DOHH2 (cell line): ENCODE measurements at regions not wholly inside any gene's neighbourhood (a gene's known extent, or its start where the extent isn't known, plus 50 kb on each side); places are given as distances from the start of the nearest gene placed in this dataset.

Experiments
- H3F3A ChIP-seq: fragments of 200-600 bp; sonication (generic), shearing (Covaris generic); 2 replicates; pipeline ENCODE4 v1.6.0; 2016; ENCODE audit warnings: antibody characterized with exemption, mild to moderate bottlenecking; ENCODE audit not compliant: control insufficient read depth, insufficient read depth
- H3K27ac ChIP-seq: fragments of 200-600 bp; sonication (generic); 2 replicates; pipeline ENCODE4 v1.5.1; 2014; ENCODE audit warnings: low read depth, mild to moderate bottlenecking, low read length, moderate library complexity
- H3K27me3 ChIP-seq: fragments of 200-600 bp; sonication (generic); 2 replicates; pipeline ENCODE4 v1.6.1; 2014; ENCODE audit warnings: mild to moderate bottlenecking, low read length, mixed read lengths; ENCODE audit not compliant: control insufficient read depth
- H3K36me3 ChIP-seq: fragments of 200-600 bp; sonication (generic); 2 replicates; pipeline ENCODE4 v1.6.1; 2014; ENCODE audit warnings: mild to moderate bottlenecking, low read length, moderate library complexity, mixed read lengths; ENCODE audit not compliant: control insufficient read depth
- H3K4me1 ChIP-seq: fragments of 200-600 bp; sonication (generic); 2 replicates; pipeline ENCODE4 v1.6.1; 2014; ENCODE audit warnings: mild to moderate bottlenecking, low read length, mixed read lengths; ENCODE audit not compliant: control insufficient read depth
- H3K4me2 ChIP-seq: fragments of 200-600 bp; sonication (generic); 2 replicates; pipeline ENCODE4 v1.6.0; 2014; ENCODE audit warnings: mild to moderate bottlenecking, low read length, moderate library complexity
- H3K4me3 ChIP-seq: fragments of 200-600 bp; sonication (generic); 2 replicates; pipeline ENCODE4 v1.5.1; 2014; ENCODE audit warnings: mild to moderate bottlenecking, low read length, mixed read lengths
- H3K79me2 ChIP-seq: fragments of 200-600 bp; sonication (generic); 2 replicates; pipeline ENCODE4 v1.6.1; 2014; ENCODE audit warnings: mild to moderate bottlenecking, low read length, mixed read lengths; ENCODE audit not compliant: control insufficient read depth
- H3K9me2 ChIP-seq: fragments of 200-600 bp; sonication (generic); replicated peaks from 2 replicates; pipeline ENCODE4 v1.6.1; 2014; ENCODE audit warnings: mild to moderate bottlenecking, low read length, mixed read lengths; ENCODE audit not compliant: control insufficient read depth
- H3K9me3 ChIP-seq: fragments of 200-600 bp; sonication (generic); 2 replicates; pipeline ENCODE4 v1.6.1; 2014; ENCODE audit warnings: antibody characterized with exemption, low read length, mixed read lengths; ENCODE audit not compliant: control insufficient read depth, insufficient read depth
- H4K20me1 ChIP-seq: fragments of 200-600 bp; sonication (generic); 2 replicates; pipeline ENCODE4 v1.6.0; 2014; ENCODE audit warnings: low read depth, mild to moderate bottlenecking, antibody characterized with exemption, low read length, moderate library complexity; ENCODE audit not compliant: control insufficient read depth, insufficient read depth
- CTCF ChIP-seq: fragments of 200-600 bp; sonication (generic); IDR thresholded peaks from one replicate; pipeline ENCODE4 v1.5.1; 2014; ENCODE audit warnings: antibody characterized with exemption, mild to moderate bottlenecking, low read depth, low read length; ENCODE audit not compliant: poor library complexity, severe bottlenecking
- EZH2phosphoT487 ChIP-seq: fragments of 200-600 bp; sonication (generic); IDR thresholded peaks from 2 replicates; pipeline ENCODE4 v1.6.1; 2017; ENCODE audit warnings: borderline replicate concordance, mild to moderate bottlenecking, antibody characterized with exemption, low read length, moderate library complexity, mixed read lengths

- no peak for TF ChIP-seq EZH2phosphoT487
- TF ChIP-seq CTCF: no peak
- Histone ChIP-seq H3K79me2 (no peaks in the 10 kb centered on the region), H3K36me3 (no peaks in the 10 kb centered on the region), H3K4me1 (peaks cover 10% of the 10 kb centered on the region), H3K9me2 (no peaks in the 10 kb centered on the region), H3F3A (no peaks in the 10 kb centered on the region), H4K20me1 (no peaks in the 10 kb centered on the region), H3K9me3 (no peaks in the 10 kb centered on the region), H3K27ac (no peak overlapping the region), H3K27me3 (no peaks in the 10 kb centered on the region), H3K4me2 (no peak overlapping the region), H3K4me3 (no peak overlapping the region)
Measured at GRCh38 chr17:69640073-69640472, 225.6 kb downstream of the MAP2K6 start.

GRCh38 chr17:69643686-69644085 lies 229.2 kb downstream of the MAP2K6 start:
- no peaks in the 10 kb centered on the region for H4K20me1 ChIP-seq
- no peaks in the 10 kb centered on the region for H3K79me2 ChIP-seq
- H3K4me1 ChIP-seq: peaks cover 10% of the 10 kb centered on the region
- H3K4me2 ChIP-seq: no peak overlapping the region
- no peaks in the 10 kb centered on the region for H3K27me3 ChIP-seq
- H3K36me3 ChIP-seq: no peaks in the 10 kb centered on the region
- H3K4me3 ChIP-seq: no peak overlapping the region
- no peaks in the 10 kb centered on the region for H3K9me2 ChIP-seq
- 0 out of 2 replicates have a peak, but pooled peaks cover 4% of the 10 kb centered on the region for H3K9me3 ChIP-seq
- TF ChIP-seq CTCF (no peak), EZH2phosphoT487 (no peak)
- no peaks in the 10 kb centered on the region for H3F3A ChIP-seq
- no peak overlapping the region for H3K27ac ChIP-seq

GRCh38 chr17:69646729-69647128 lies 232.2 kb downstream of the MAP2K6 start:
- no peaks in the 10 kb centered on the region for H3K9me2 ChIP-seq
- H3K4me1 ChIP-seq: no peaks in the 10 kb centered on the region
- TF ChIP-seq EZH2phosphoT487: no peak
- TF ChIP-seq CTCF: no peak
- no peaks in the 10 kb centered on the region for H3K36me3 ChIP-seq
- no peaks in the 10 kb centered on the region for H3K79me2 ChIP-seq
- H3K4me3 ChIP-seq: no peak overlapping the region
- H3K9me3 ChIP-seq: 0 out of 2 replicates have a peak, but pooled peaks cover 4% of the 10 kb centered on the region
- H3K4me2 ChIP-seq: no peak overlapping the region
- H4K20me1 ChIP-seq: no peaks in the 10 kb centered on the region
- no peak overlapping the region for H3K27ac ChIP-seq
- no peaks in the 10 kb centered on the region for H3K27me3 ChIP-seq
- H3F3A ChIP-seq: no peaks in the 10 kb centered on the region
